KG1 (cell line): ENCODE measurements at regions not wholly inside any gene's neighbourhood (a gene's known extent, or its start where the extent isn't known, plus 50 kb on each side); places are given as distances from the start of the nearest gene placed in this dataset.

Experiments
- DNase-seq: peaks from one replicate; lab custom pipeline; 2025; lab: John Stamatoyannopoulos, UW

GRCh38 chr7:22676385-22676784, 50.6 kb upstream of the IL6 start:
- no peak for DNase-seq

GRCh38 chr7:22675917-22676343, 51.1 kb upstream of the IL6 start:
- no peak for DNase-seq

GRCh38 chr7:22675421-22675820, 51.6 kb upstream of the IL6 start:
- no peak for DNase-seq

GRCh38 chr7:22672846-22673680, 53.9 kb upstream of the IL6 start:
- no peak for DNase-seq

- DNase-seq, result no peak
These were observed 55.7 kb upstream of the IL6 start for GRCh38 chr7:22671177-22671879.

- DNase-seq, result no peak
These were observed 56.6 kb upstream of the IL6 start for GRCh38 chr7:22670422-22670815.

GRCh38 chr7:22669692-22670421, 57.1 kb upstream of the IL6 start:
- DNase-seq, result no peak

- no peak for DNase-seq
These were observed 58.0 kb upstream of the IL6 start for GRCh38 chr7:22668971-22669401.

GRCh38 chr7:22667562-22668239, 59.3 kb upstream of the IL6 start:
- DNase-seq, result no peak

GRCh38 chr7:22667187-22667561, 59.8 kb upstream of the IL6 start:
- DNase-seq, result no peak

- DNase-seq, result no peak
These were observed 60.3 kb upstream of the IL6 start for GRCh38 chr7:22666732-22667131.

- no peak for DNase-seq
These were observed 61.1 kb upstream of the IL6 start for GRCh38 chr7:22665923-22666322.

GRCh38 chr7:22664988-22665798, 61.8 kb upstream of the IL6 start:
- DNase-seq, result no peak

GRCh38 chr7:22663721-22664120, 63.3 kb upstream of the IL6 start:
- DNase-seq, result no peak

- DNase-seq, result no peak
These were observed 63.7 kb upstream of the IL6 start for GRCh38 chr7:22663357-22663718.

GRCh38 chr7:22662556-22663356, 64.2 kb upstream of the IL6 start:
- no peak for DNase-seq

- DNase-seq, result no peak
These were observed 65.0 kb upstream of the IL6 start for GRCh38 chr7:22662036-22662435.

- DNase-seq, result no peak
These were observed 66.3 kb upstream of the IL6 start for GRCh38 chr7:22660732-22661131.

- no peak for DNase-seq
These were observed 66.7 kb upstream of the IL6 start for GRCh38 chr7:22660293-22660692.

- DNase-seq, result no peak
These were observed 67.3 kb upstream of the IL6 start for GRCh38 chr7:22659741-22660140.

GRCh38 chr7:22658031-22658430, 69.0 kb upstream of the IL6 start:
- DNase-seq, result no peak
